Cardiac fibroblast (primary cell): ENCODE measurements at regions not wholly inside any gene's neighbourhood (a gene's known extent, or its start where the extent isn't known, plus 50 kb on each side); places are given as distances from the start of the nearest gene placed in this dataset.
A peak's percentile ranks its signal among the peaks of the same experiment; 100 is the strongest.

Source experiments
- DNase-seq, 2 donors: peaks; one replicate each; pipeline versions ENCODE4 v3.0.0 to v3.0.0-alpha.2; 2010; ENCODE audit warnings: low read depth in 2 of 2
- H3K4me3 ChIP-seq, 2 donors: replicated peaks in 1 of 2; 1 replicate in 1 of 2; 2 replicates in 1 of 2; pipeline ENCODE4 v1.5.1; 2011; ENCODE audit warnings: low read depth in 2 of 2, low read length in 2 of 2, mild to moderate bottlenecking in 2 of 2, moderate library complexity in 1 of 2
- TF ChIP-seq, protein P1 (sequence below): IDR thresholded peaks from one replicate; pipeline ENCODE4 v1.5.1; 2011; ENCODE audit warnings: low read depth, mild to moderate bottlenecking, low read length, inconsistent platforms

DNA sequence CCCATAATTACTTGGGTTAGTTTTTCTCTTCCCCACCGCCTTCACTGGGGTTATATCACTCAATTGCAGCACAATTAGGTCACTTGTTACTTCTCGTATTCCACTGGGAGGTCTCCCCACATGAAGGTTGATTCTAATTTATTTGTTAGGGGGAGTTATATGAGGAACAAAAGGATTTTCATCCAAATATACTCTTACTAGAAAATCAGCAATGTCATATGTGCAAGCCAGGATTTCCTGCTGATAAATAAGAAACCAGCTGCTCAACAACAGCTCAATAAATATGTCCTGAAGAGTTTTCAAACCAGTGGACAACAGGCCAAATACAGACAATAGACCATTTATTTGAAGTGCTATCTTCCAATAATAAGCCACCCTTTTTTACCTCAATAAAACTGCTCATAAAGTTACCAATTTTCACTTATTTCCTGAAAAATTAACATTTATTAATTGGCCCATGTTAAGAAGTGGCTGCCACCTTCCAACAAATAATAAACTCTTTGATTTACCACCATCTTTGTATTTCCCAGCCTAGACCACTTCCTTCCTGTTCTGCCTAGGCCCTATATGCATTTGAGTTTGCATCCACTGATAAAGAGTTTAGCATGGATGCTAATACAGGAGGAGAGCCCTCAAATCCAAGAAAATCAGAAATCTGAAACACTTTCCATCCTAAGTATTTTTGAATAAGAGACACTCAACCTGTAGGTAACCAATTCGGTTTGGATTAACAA, 184.4 kb upstream of the SLC39A10 start:
- no peak overlapping the region for H3K4me3 ChIP-seq
- peak in 1 of 2 donors; percentile 44 for DNase-seq
- TF ChIP-seq, protein P1, sequence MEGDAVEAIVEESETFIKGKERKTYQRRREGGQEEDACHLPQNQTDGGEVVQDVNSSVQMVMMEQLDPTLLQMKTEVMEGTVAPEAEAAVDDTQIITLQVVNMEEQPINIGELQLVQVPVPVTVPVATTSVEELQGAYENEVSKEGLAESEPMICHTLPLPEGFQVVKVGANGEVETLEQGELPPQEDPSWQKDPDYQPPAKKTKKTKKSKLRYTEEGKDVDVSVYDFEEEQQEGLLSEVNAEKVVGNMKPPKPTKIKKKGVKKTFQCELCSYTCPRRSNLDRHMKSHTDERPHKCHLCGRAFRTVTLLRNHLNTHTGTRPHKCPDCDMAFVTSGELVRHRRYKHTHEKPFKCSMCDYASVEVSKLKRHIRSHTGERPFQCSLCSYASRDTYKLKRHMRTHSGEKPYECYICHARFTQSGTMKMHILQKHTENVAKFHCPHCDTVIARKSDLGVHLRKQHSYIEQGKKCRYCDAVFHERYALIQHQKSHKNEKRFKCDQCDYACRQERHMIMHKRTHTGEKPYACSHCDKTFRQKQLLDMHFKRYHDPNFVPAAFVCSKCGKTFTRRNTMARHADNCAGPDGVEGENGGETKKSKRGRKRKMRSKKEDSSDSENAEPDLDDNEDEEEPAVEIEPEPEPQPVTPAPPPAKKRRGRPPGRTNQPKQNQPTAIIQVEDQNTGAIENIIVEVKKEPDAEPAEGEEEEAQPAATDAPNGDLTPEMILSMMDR, result no peak

DNA sequence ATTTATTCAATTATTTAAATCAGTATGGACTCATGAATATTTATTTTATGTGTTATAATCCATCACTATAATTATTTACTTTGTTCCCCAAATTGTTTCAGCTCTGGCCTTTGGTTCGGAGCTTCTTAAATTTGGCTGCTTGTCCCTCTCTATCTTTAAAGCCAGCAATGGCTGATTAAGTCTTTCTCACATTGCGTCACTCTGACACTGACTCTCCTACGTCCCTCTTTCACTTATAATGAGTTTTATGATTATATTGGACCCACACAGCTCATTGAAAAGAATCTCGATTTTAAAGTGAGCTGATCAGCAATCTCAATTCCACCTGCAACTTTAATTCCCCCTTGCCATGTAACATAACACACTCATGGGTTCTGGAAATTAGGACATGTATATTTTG, 185.2 kb upstream of the SLC39A10 start:
- TF ChIP-seq, protein P1, result no peak
- peak in 1 of 2 donors; percentile 29 for DNase-seq
- no peak overlapping the region for H3K4me3 ChIP-seq

DNA sequence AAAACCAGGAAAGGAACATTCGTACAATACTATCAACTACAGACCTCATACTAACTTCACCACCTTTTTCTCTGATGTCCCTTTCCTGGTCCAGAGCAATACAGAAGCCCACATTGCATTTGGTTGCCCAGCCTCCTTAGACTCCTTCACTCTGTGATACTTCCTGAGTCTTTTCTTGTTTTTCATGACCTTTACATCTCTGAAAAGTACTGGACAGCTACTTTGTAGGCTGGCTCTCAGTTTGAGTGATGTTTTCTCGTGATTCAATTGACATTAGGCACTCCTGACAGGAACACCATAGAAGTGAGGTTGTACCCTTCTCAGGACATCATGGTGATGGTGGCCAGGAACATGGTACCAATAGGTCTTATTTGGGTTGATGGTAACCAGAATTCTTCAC, 185.9 kb upstream of the SLC39A10 start:
- DNase-seq, result no peak
- no peak overlapping the region for H3K4me3 ChIP-seq
- TF ChIP-seq, protein P1, result no peak

DNA sequence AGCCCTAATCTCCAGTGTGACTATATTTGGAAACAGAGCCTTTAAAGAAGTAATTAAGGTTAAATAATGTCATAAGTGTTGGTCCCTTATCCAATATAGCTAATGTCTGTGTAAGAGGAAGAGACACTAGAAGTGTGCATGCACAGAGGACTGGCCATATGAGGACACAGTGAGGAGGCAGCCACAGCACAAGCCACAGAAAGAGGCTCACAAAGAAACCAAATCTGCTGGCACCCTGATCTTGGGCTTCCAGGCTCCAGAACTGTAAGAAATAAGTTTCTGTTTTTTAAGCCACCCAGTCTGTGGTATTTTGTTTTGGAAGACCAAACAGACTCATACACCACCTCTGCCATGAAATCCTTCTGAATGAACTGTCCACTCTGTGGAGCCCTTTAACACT, 186.4 kb upstream of the SLC39A10 start:
- no peak overlapping the region for H3K4me3 ChIP-seq
- no peak for DNase-seq
- TF ChIP-seq, protein P1, result no peak

DNA sequence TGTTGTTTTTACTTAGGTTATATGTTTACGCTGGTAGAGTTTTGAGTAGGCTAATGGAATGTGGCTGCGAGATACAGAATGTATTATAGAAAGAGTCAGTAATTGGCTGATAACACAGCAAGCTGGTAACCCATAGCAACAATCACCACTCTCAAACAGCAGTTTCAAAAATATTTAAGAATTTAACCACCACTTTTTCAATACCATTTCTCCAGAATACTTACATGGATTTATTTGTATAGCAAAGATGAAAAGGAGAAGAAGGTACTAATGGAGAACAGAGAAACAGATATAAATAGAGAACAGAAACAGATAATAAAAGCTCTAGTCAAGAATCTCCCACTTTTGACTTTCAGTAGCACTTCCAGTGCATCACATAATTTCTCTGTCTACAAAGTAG, 188.3 kb upstream of the SLC39A10 start:
- no peak overlapping the region for H3K4me3 ChIP-seq
- TF ChIP-seq, protein P1, result no peak
- DNase-seq, result no peak

DNA sequence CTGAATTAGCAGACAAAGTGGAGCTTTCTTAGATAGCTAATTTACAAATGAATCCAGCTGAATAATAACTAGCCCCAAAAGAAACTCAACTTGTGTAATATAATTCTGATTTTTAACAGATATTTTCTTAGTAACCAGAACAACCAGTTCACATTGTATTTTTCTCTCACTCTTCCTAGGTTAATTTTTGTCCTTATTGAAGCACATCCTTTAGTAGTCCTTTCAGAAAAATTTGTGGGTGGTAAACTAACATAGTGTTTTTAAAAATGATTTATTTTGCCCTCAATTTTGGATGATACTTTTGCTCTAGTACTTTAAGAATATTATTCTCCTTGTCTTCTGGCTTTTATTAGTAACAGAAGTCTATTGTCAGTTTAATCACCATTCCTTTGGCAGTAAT, 190.6 kb upstream of the SLC39A10 start:
- DNase-seq, result no peak
- TF ChIP-seq, protein P1, result no peak
- no peak overlapping the region for H3K4me3 ChIP-seq

DNA sequence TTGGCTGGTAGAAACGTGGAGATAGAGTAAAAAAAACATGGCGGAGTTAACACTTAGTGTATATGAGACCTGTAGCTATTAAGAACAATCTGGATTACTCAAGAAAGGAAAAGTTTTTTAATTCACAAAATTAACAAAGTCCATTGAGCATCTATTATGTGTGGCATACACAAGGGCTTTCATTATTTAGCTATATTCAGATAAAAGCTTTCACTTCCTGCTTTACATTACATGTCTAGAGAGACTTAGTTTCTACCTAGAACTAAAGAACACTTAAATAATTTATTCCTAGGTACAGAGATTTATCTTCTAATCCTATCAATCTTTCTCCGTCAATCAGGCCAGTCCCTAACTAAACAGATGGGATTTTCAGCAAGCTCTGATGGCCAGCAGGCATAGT, 196.0 kb upstream of the SLC39A10 start:
- TF ChIP-seq, protein P1, result no peak
- no peak for DNase-seq
- H3K4me3 ChIP-seq, result no peak overlapping the region
